ENCODE measurements at regions not wholly inside any gene's neighbourhood (a gene's known extent, or its start where the extent isn't known, plus 50 kb on each side); places are given as distances from the start of the nearest gene placed in this dataset.
"Not testable (repeated sequence)": the region's sequence is repeated elsewhere in the genome, so short reads cannot be mapped to it uniquely, and the experiment has no call there.

DNA sequence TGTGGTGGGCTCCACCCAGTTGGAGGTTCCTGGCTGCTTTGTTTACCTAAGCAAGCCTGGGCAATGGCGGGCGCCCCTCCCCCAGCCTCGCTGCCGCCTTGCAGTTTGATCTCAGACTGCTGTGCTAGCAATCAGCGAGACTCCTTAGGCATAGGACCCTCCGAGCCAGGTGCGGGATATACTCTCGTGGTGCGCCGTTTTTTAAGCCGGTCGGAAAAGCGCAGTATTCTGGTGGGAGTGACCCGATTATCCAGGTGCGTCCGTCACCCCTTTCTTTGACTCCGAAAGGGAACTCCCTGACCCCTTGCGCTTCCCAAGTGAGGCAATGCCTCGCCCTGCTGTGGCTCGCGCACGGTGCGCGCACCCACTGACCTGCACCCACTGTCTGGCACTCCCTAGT, 1719.9 kb downstream of the BRINP3 start:
- not testable (repeated sequence) for DNase-seq (ENCODE audit: low read depth)

DNA sequence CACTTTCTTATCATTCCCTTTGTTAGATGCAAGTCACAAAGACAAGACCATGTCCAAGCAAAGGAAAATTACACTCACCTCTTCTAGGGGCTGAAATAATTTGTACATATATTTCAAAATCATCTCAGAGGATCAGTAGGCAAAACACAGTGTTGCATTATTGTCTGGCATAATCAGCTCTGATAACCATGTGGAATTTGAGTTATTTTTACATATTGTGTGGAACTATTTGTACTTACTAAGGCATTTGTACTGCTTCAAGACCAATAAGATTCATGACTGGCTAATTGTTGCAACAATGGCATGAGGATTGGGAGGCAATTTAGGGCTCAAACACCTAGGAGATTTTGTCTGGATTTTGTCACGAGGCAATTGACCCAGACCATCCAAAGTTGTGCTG, 1716.4 kb downstream of the BRINP3 start:
- peak; percentile 6 for DNase-seq (ENCODE audit: low read depth)

DNA sequence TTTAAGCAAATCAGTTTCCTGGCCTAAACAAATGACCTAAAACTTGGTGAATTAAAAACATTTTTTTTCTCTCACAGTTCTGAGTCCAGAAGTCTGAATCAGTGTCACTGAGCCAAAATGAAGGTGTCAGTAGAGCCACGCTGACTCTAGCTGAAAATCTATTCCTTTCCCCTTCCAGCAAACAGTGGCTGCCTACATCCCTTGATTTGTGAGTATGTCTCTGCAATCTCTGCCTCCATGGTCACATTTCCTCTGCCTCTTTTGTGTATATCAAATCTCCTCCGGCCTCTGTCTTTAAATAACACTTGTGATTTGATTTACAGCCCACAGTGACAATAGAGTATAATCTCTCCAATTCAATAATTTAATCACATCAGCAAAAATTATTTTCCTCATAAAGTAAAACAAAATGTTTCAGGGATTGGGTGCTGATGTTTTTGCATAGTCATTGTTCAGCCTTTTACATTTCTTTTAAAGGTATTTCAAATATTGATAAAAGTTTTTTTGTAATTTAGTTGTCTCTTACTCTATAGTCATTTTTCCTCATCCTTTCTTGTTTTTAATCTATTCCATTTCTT, 1715.4 kb downstream of the BRINP3 start:
- DNase-seq (ENCODE audit: low read depth) = no peak

DNA sequence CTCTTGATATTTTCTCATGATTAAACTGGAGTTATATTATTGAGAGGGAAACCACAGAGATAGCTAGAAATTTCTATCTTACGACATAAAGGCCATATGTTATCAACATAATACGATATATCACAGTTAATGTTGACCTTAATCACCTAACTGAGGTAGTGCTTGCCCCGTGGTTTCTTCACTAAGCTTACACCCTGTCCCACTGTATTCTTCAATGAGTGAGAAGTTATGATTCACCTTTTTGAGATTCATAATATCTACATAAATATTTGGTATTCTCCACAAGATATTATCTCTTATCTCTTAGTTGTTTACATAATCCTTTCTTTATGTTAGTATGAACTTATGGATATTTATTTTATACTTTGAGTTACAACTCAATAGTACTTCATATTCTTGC, 1714.1 kb downstream of the BRINP3 start:
- peak; percentile 5 for DNase-seq (ENCODE audit: low read depth)

DNA sequence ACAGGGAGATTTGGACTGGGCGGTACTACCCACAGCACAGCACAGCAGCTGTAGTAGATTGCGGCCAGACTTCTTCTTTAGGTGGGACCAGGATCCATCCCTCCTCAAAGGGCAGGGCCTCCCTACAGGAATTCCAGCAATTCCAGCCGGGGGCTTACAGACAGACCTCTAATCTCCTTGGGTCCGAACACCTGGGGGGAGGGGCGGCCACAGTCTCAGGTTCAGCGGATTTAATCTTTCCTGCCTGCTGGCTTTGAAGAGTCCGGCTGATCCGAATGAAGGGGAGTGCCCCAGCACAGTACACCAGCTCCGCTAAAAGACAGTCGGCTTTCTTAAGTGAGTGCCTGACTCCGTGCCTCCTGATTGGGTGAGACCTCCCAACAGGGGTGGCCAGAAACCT, 1708.5 kb downstream of the BRINP3 start:
- no peak for DNase-seq (ENCODE audit: low read depth)

DNA sequence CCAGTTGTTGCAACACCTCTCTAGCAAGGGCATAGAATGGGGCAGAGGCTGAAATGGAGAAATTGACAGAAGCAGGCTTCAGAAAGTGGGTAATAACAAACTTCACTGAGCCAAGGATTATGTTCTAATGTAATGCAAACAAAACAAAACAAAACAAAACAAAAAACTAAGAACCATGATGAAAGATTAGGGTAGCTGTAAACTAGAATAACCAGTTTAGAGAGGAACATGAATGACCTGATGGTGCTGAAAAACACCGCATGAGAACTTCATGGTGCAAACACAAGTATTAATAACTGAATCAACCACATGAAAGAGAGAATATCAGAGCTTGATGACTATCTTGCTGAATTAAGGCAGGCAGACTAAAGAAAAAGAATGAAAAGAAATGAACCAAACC, 1707.7 kb downstream of the BRINP3 start:
- no peak for DNase-seq (ENCODE audit: low read depth)

DNA sequence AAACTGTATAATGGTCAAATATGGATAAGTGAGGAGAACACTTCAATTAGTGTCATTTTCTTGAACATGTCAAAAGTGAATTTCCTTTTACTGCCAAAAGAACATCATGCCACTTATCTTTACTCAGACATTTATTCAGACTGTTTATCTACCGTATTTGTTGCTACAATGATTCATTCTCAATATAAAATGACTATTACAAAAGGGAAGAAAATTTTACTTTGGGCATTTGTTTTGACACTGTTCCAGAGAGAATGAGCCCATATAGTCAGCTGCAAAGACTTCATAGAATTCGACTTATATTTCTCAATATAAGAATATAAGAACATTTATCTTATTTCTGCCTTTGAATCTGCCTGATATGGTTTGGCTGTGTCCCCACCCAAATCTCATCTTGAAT, 1699.1 kb downstream of the BRINP3 start:
- DNase-seq (ENCODE audit: low read depth) = peak; percentile 29

DNA sequence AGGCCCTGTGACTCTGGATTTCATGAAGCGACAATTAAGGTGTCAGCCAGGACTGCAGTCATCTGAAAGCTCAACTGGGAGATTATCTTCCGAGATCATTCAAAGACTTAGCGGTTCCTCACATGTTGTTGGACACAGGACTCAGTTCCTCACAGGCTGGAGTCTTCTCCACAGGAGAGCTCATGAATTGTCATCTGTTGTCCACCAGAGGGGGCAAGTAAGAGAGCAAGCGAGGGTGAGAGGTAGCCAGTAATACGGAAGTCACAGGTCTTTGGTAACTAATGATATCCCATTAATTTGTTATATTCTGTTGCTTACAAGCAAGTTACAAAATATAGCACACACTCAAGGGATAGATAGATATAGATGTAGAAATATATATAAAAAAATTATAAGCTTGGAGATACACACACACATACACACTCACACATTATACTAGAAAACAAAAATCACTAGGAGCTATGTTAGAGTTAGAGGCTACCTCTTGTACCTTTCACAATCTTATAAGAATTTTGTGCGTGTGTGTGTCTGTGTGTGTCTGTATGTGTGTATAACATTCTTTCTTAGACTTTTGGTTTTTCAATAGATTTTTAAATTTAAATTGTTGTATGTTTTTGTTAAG, 1695.3 kb downstream of the BRINP3 start:
- DNase-seq (ENCODE audit: low read depth) = peak; percentile 73

DNA sequence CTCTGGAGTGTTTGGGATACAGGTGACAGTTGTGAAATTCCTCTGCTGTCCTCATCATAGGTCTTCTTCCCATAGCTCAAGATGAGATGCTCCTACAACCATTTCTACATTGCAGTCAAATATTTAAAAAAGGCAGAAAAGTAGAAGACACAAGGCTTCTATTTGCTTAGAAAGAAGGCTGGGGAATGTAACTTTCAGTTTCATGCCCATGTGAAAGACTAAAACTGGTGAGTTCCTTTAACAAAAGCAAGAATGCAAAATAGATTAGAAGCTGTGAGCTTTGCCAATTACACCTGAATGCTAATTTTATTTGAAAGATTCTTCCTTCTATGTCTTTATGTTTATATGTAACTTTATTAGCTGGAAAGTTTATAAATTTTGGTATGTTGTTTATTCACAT, 1682.7 kb downstream of the BRINP3 start:
- no peak for DNase-seq (ENCODE audit: low read depth)

DNA sequence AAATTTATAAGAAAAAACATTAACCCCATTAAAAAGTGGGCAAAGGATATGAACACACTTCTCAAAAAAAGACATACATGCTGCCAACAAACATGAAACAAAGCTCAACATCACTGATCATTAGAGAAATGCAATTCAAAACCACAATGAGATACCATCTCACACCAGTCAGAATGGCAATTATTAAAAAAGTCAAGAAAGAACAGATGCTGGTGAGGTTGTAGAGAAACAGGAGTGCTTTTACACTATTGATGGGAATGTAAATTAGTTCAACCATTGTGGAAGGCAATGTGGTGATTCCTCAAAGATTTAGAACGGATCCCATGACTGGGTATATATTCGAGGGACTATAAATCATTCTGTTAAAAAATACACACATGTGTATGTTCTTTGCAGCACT, 1665.5 kb downstream of the BRINP3 start:
- not testable (repeated sequence) for DNase-seq (ENCODE audit: low read depth)

DNA sequence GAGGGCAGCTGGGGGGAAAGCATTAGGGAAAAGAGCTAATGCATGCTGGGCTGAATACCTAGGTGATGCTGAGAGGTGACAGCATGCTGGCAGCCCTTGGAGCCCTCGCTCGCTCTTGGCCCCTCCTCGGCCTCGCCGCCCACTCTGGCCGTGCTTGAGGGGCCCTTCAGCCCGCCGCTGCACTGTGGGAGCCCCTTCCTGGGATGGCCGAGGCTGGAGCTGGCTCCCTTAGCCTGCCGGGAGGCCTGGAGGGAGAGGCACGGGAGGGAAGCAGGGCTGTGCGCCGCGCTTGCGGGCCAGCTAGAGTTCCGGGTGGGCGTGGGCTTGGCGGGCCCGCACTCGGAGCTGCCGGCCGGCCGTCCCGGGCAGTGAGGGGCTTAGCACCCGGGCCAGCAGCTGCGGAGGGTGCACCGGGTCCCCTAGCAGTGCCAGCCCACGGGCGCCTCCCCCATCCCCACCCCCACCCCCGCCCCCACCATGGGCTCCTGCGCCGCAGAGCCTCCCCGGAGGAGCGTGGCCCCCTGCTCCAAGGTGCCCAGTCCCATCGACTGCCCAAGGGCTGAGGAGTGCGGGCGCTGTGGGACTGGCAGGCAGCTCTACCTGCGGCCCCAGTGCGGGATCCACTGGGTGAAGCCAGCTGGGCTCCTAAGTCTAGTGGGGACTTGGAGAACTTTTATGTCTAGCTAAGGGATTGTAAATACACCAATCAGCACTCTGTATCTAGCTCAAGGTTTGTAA, 1664.7 kb downstream of the BRINP3 start:
- DNase-seq (ENCODE audit: low read depth) = not testable (repeated sequence)

DNA sequence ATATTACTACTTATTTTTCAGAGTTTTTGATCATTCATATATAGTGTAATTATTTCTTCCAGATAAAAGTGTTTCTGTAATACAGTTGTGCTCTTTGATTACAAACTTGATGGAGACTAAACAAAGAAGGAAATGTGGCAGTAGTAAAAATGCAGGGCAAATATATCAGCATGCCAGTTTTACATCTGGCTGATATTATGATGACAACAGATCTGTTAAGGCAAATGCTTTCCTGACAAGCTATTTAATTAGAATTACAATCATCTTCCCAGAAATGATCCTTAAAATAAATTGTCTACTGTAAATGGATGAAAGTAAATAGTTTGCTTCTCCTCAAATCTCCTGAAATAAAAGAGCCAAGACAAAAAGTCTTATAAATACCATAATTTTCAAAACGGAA, 1659.8 kb downstream of the BRINP3 start:
- DNase-seq (ENCODE audit: low read depth) = no peak

DNA sequence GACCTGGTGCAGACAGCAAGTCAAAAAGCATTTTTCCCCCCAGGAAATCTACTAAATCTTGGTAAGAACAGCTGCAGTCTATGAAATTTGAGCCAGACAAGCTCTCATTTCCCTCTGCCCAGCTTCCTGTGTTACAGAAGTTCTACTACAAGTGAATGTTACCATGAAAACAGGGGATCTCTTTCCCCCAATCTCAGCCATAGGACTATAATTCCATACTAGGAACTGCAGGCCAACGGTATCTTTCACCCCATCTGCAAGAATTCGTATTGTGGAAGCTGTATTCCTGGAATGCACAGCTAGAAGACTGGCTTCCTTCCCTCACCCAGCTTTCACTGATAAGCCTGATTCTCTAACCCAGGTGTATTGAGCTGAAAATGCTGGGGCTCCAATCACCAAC, 1655.4 kb downstream of the BRINP3 start:
- DNase-seq (ENCODE audit: low read depth) = peak; percentile 60

DNA sequence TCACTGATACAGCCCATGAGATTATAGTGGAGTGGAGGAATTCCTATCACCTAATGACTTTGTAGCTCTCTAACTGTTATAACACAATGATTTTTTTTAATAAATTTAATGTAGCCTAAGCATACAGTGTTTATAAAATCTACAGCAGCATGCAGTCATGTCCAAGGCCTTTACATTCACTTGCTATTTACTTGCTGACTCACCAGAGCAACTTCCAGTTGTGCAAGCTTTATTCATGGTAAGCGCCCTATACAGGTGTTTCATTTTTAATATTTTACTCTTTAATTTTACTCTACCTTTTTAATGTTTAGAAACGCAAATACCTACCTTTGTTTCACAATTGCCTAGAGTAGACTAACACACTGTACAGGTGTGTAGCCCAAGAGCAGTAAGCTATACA, 1652.2 kb downstream of the BRINP3 start:
- peak; percentile 36 for DNase-seq (ENCODE audit: low read depth)

DNA sequence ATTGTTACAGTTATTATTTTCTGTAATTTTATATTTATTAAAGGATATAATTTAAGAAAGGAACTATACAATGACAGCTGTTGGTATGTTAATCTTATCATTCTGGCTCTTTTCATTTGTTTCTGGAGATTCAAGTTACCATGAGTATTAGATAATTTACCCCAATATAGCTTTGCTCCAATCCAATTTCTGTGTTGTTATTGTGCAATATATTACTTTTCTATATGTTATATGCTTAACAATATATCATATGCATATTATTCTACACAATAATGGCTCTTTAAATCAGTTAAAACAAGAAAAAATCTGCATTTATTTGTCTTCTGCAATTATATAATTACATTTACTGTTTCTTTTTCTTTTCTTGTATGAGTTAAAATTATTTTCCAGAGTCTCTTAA, 1650.9 kb downstream of the BRINP3 start:
- no peak for DNase-seq (ENCODE audit: low read depth)

DNA sequence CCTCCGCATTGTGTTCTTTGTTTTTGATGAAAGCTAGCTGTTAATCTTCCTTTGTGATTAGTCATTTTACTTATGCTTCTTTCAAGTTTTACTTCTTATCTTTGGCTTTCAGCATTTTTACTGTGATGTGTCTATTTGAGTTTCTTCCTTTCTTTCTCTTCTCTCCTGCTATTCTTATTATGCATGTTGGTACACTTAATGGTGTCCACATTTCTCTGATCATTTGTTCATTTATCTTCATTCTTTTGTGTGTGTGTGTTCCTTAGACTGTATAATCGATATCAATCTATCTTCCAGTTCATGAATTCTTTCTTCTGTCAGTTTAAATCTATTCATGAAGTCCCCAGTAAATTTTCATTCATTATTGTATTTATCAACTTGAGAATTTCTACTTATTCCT, 1650.3 kb downstream of the BRINP3 start:
- DNase-seq (ENCODE audit: low read depth) = no peak

DNA sequence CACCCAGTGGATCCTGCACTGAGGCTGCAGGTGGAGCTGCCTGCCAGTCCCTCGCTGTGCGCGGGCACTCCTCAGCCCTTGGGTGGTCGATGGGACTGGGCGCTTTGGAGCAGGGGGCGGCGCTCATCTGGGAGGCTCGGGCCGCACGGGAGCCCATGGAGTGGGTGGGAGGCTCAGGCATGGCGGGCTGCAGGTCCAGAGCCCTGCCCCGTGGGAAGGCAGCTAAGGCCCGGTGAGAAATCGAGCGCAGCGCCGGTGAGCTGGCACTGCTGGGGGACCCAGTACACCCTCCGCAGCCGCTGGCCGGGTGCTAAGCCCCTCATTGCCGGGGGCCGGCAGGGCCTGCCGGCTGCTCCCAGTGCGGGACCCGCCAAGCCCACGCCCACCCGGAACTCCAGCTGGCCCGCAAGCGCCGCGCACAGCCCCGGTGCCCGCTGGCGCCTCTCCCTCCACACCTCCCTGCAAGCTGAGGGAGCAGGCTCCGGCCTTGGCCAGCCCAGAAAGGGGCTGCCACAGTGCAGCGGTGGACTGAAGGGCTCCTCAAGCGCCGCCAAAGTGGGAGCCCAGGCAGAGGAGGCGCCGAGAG, 1636.5 kb downstream of the BRINP3 start:
- not testable (repeated sequence) for DNase-seq (ENCODE audit: low read depth)

DNA sequence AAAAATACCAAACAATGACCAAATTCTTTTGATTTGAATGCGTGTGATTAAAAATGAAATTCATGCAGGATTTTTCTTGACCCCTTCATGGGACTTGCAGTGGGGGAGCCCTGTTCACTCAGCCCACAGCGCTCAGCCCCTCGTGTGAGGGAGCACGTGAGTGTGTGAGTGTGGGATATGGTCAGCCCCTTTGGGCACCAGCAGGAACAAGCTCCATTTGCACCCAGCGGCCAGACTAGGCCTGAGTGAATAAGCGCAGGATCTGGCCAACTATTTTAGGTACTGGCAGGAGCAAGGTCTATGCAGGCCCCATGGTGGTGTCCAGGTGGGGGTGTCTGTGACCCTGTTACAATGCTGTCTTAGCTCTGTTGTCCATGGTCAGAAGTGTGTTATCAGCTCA, 1631.2 kb downstream of the BRINP3 start:
- DNase-seq (ENCODE audit: low read depth) = no peak

DNA sequence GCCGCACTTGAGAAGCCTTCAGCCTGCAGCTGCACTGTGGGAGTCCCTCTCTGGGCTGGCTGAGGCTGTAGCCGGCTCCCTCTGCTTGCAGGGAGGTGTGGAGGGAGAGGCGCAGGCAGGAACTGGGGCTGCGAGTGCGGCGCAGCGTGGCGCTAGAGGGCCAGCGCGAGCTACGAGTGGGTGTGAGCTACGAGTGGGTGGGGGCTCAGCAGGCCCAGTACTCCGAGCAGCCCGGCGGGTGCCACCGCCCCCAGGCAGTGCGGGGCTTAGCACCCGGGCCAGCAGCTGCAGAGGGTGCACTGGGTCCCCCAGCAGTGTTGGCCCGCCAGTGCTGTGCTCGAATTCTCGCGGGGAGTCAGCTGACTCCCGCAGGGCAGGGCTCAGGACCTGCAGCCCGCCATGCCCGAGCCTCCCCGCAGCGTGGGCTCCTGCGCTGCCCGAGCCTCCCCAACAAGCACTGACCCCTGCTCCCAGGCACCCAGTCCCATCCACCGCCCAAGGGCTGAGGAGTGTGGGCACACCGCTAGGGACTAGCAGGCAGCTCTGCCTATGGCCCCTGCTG, 1620.1 kb downstream of the BRINP3 start:
- DNase-seq (ENCODE audit: low read depth) = no peak

DNA sequence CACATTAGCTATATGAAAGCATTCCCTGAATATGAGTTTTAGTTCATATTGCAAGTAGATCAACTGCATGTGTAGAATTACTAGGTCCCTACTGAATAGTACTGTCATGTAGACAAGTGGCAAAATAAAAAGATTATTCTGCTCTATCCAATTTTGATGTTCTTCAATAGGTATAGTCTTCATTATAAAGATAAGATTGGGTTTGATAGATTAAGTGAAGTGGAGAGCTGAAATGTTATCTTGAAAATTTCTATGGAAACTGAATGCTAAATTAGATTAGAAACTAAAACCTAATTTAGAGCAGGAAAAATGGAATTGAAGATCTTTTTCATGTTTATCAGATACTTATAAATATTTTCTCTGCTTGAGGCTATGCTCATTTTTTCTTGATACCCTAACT, 1610.0 kb downstream of the BRINP3 start:
- no peak for DNase-seq (ENCODE audit: low read depth)

DNA sequence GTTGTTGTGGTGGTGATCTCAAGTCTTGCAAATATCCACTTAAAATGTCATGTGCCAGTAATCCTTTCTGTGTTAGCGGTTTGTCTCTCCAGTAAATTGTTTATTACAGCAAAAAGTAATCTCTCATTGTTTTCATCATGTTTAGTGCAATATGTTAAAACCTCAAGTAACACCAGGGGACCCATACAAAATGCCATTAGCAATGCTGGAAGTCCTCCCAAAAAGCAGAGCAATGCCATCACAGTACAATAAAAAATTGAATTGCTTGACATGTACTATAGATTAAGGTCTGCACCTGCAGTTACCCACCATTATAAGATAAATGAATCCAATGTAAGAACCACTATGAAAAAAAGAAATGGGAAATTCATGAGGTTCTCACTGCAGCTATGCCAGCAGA, 1606.5 kb downstream of the BRINP3 start:
- DNase-seq (ENCODE audit: low read depth) = no peak

DNA sequence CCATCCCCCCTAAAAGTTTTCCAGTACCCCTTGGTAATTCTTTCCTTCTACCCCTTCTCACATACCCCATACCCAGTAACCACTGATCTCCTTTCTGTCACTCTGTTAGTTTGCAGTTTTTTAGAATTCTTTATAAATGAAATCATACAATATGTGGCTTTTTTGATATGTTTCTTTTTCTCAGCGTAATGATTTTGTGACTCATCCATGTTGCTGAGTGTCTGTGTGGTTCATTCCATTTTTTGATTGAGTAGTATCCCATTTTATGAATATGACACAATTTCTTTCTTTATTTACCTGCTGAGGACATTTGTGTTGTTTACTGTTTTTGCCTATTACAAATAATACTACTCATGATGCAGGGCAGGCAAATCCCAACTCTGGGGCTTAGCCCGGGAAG, 1605.3 kb downstream of the BRINP3 start:
- DNase-seq (ENCODE audit: low read depth) = peak; percentile 31

DNA sequence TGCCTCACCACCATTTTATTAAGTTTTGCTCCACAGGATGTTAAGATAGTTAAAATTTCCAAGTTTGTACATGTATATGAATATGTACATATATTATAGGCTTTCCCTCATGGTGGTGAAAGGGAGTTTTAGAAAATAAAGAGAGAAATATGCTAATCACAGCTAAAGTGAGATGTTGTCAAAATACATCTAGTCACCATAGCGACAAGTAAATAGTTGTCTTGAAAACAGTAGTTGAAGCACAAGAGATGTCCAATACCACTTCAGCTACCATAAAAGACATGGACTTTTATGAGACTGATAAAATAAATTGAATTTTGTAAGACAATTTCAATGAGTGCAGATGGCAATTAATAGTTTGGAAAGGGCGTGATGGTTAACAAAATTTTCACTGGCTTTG, 1600.0 kb downstream of the BRINP3 start:
- DNase-seq (ENCODE audit: low read depth) = no peak

Data from iris pigment epithelial cell (primary cell).